HepG2 (cell line): ENCODE measurements at regions not wholly inside any gene's neighbourhood (a gene's known extent, or its start where the extent isn't known, plus 50 kb on each side); places are given as distances from the start of the nearest gene placed in this dataset.

Experiments
- CEBPB ChIP-seq: IDR thresholded peaks from 2 replicates; pipeline ENCODE4 v1.6.1; 2011; ENCODE audit warnings: low read depth, low read length, improper control_type of control experiment, borderline replicate concordance
- FOXA3 ChIP-seq: IDR thresholded peaks from 2 replicates; pipeline ENCODE4 v1.6.1; 2016; ENCODE audit warnings: missing genetic modification reagents, missing compliant biosample characterization
- FUBP1 ChIP-seq: sonication (generic); formaldehyde crosslinking; IDR thresholded peaks from 2 replicates; pipeline ENCODE4 v1.5.1; 2020; ENCODE audit warnings: missing genetic modification reagents, mild to moderate bottlenecking, borderline replicate concordance
- HMGA1 ChIP-seq: sonication (generic); formaldehyde crosslinking; conservative IDR thresholded peaks from 2 replicates; pipeline ENCODE4 v1.4.0; 2020; ENCODE audit warnings: missing genetic modification reagents
- ISL2 ChIP-seq: sonication (generic); formaldehyde crosslinking; IDR thresholded peaks from 2 replicates; pipeline ENCODE4 v1.5.0; 2020; ENCODE audit warnings: missing genetic modification reagents
- JDP2 ChIP-seq: sonication (generic); formaldehyde crosslinking; IDR thresholded peaks from 2 replicates; pipeline ENCODE4 v1.8.1; 2022; ENCODE audit warnings: missing genetic modification reagents, borderline replicate concordance
- NCOA5 ChIP-seq: sonication (generic); formaldehyde crosslinking; IDR thresholded peaks from 2 replicates; pipeline ENCODE4 v1.4.0; 2020; ENCODE audit warnings: missing genetic modification reagents
- NFAT5 ChIP-seq: sonication (generic); formaldehyde crosslinking; IDR thresholded peaks from 2 replicates; pipeline ENCODE4 v1.4.0; 2020; ENCODE audit warnings: missing genetic modification reagents
- PCBP2 ChIP-seq: fragments of 200-400 bp; formaldehyde crosslinking; optimal IDR thresholded peaks from 2 replicates; pipeline ENCODE3; 2018; ENCODE audit warnings: low read length, low read depth; ENCODE audit not compliant: poor library complexity, severe bottlenecking
- PHF20 ChIP-seq: sonication (generic); formaldehyde crosslinking; IDR thresholded peaks from 2 replicates; pipeline ENCODE4 v1.5.0; 2020; ENCODE audit warnings: mild to moderate bottlenecking, missing genetic modification reagents
- RBAK ChIP-seq: sonication (generic); formaldehyde crosslinking; IDR thresholded peaks from 2 replicates; pipeline ENCODE4 v1.5.1; 2020; ENCODE audit warnings: mild to moderate bottlenecking, missing genetic modification reagents
- RBM22 ChIP-seq: fragments of 200-400 bp; formaldehyde crosslinking; optimal IDR thresholded peaks from 2 replicates; pipeline ENCODE3; 2017; ENCODE audit warnings: mild to moderate bottlenecking, low read length, moderate library complexity
- SAFB2 ChIP-seq: sonication (generic); formaldehyde crosslinking; IDR thresholded peaks from 2 replicates; pipeline ENCODE4 v1.5.1; 2020; ENCODE audit warnings: missing genetic modification reagents, low read depth, mild to moderate bottlenecking, borderline replicate concordance
- SP2 ChIP-seq: sonication (generic); formaldehyde crosslinking; IDR thresholded peaks from 2 replicates; pipeline ENCODE4 v1.5.1; 2020; ENCODE audit warnings: mild to moderate bottlenecking, missing genetic modification reagents
- SUZ12 ChIP-seq: fragments of 150-350 bp; IDR thresholded peaks from 2 replicates; pipeline ENCODE4 v1.6.1; 2014; ENCODE audit warnings: low read depth, low read length
- TCF7L2 ChIP-seq: IDR thresholded peaks from 2 replicates; pipeline ENCODE4 v1.6.1; 2011; ENCODE audit warnings: mild to moderate bottlenecking, low read depth, low read length, moderate library complexity
- YEATS2 ChIP-seq: sonication (generic); formaldehyde crosslinking; IDR thresholded peaks from 2 replicates; pipeline ENCODE4 v1.4.0; 2020; ENCODE audit warnings: missing genetic modification reagents, borderline replicate concordance
- ZBTB1 ChIP-seq: sonication (generic); formaldehyde crosslinking; IDR thresholded peaks from 2 replicates; pipeline ENCODE4 v1.4.0; 2020; ENCODE audit warnings: missing genetic modification reagents, borderline replicate concordance
- ZNF326 ChIP-seq: sonication (generic); formaldehyde crosslinking; IDR thresholded peaks from 2 replicates; pipeline ENCODE4 v1.4.0; 2020; ENCODE audit warnings: missing genetic modification reagents, borderline replicate concordance
- ZNF577 ChIP-seq: sonication (generic); formaldehyde crosslinking; IDR thresholded peaks from 2 replicates; pipeline ENCODE4 v1.4.0; 2020; ENCODE audit warnings: mild to moderate bottlenecking, low read depth, missing genetic modification reagents, borderline replicate concordance
- ZNF776 ChIP-seq: sonication (generic); formaldehyde crosslinking; IDR thresholded peaks from 2 replicates; pipeline ENCODE4 v1.4.0; 2020; ENCODE audit warnings: mild to moderate bottlenecking, missing genetic modification reagents
- TF ChIP-seq, protein P1 (sequence below): IDR thresholded peaks from 2 replicates; pipeline ENCODE4 v1.6.1; 2018; ENCODE audit warnings: missing genetic modification reagents, mild to moderate bottlenecking, missing compliant biosample characterization
- TF ChIP-seq, protein P2 (sequence below): sonication (generic); formaldehyde crosslinking; conservative IDR thresholded peaks from 2 replicates; pipeline ENCODE4 v1.8.0; 2022; ENCODE audit warnings: missing genetic modification reagents

GRCh38 chr5:96124589-96124988 lies 162.9 kb upstream of the ELL2 start (continued):
- TF ChIP-seq HMGA1 (no peak), ZBTB1 (CRISPR knock-in tag) (no peak), SP2 (no peak), SAFB2 (CRISPR knock-in tag) (no peak), ZNF326 (CRISPR knock-in tag) (no peak), NCOA5 (CRISPR knock-in tag) (no peak), ISL2 (CRISPR knock-in tag) (peak; percentile 74), PCBP2 (no peak), RBAK (CRISPR knock-in tag) (no peak), FUBP1 (CRISPR knock-in tag) (no peak), CEBPB (peak; percentile 94), YEATS2 (no peak), FOXA3 (CRISPR knock-in tag) (peak; percentile 74), ZNF577 (CRISPR knock-in tag) (no peak), SUZ12 (no peak), NFAT5 (CRISPR knock-in tag) (no peak), ZNF776 (CRISPR knock-in tag) (no peak), RBM22 (no peak), TCF7L2 (0 out of 2 replicates have a peak, but pooled peaks have one; percentile 7), PHF20 (CRISPR knock-in tag) (no peak), JDP2 (CRISPR knock-in tag) (no peak)
- TF ChIP-seq, protein P1, sequence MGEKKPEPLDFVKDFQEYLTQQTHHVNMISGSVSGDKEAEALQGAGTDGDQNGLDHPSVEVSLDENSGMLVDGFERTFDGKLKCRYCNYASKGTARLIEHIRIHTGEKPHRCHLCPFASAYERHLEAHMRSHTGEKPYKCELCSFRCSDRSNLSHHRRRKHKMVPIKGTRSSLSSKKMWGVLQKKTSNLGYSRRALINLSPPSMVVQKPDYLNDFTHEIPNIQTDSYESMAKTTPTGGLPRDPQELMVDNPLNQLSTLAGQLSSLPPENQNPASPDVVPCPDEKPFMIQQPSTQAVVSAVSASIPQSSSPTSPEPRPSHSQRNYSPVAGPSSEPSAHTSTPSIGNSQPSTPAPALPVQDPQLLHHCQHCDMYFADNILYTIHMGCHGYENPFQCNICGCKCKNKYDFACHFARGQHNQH: no peak
- TF ChIP-seq, protein P2, sequence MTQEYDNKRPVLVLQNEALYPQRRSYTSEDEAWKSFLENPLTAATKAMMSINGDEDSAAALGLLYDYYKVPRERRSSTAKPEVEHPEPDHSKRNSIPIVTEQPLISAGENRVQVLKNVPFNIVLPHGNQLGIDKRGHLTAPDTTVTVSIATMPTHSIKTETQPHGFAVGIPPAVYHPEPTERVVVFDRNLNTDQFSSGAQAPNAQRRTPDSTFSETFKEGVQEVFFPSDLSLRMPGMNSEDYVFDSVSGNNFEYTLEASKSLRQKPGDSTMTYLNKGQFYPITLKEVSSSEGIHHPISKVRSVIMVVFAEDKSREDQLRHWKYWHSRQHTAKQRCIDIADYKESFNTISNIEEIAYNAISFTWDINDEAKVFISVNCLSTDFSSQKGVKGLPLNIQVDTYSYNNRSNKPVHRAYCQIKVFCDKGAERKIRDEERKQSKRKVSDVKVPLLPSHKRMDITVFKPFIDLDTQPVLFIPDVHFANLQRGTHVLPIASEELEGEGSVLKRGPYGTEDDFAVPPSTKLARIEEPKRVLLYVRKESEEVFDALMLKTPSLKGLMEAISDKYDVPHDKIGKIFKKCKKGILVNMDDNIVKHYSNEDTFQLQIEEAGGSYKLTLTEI (CRISPR knock-in tag): no peak
